ENCODE measurements at regions not wholly inside any gene's neighbourhood (a gene's known extent, or its start where the extent isn't known, plus 50 kb on each side); places are given as distances from the start of the nearest gene placed in this dataset.

DNA sequence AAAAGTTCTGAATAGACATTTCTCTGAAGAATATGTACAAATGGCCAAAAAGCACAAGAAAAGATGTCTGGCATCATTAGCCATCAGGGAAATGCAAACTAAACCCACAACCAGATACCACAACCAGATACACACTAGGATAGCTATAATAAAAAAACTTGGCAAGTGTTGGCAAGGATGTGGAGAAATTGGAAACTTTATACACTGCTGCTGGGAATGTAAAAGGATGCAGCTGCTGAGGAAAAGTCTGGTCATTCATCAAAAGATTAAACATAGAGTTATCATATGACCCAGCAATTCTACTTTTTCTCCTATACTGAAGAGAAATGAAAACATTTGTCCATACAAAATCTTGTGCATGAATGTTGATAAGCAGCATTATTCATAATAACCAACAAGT, 92.3 kb downstream of the UCHL1 start:
- TF ChIP-seq CTCF (IDR thresholded peaks at IDR 0.05; ENCODE audit: poor library complexity) (no peak), EZH2 (IDR thresholded peaks at IDR 0.05; ENCODE audit: borderline replicate concordance) (no peak)
